ENCODE measurements at regions not wholly inside any gene's neighbourhood (a gene's known extent, or its start where the extent isn't known, plus 50 kb on each side); places are given as distances from the start of the nearest gene placed in this dataset.

DNA sequence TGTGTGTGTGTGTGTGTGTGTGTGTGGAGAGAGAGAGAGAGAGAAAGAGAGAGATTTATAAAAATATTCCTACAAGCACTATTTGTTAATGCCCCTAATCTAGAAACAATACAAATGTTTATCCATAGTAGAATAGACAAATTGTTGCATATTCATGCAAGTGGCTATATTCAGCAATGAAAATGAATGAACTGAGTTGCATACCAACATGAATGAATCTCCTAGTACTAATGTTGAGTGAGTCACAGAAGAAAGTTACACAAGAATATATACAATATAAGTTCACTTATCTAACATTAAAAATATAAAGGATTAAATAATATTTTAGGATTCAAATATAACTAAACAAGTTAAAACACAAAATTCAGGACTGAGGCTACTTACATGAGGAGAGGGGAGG lies 456.8 kb upstream of the AMOT start:
- no peaks in the 10 kb centered on the region for H3K9me3 ChIP-seq
- no peaks in the 10 kb centered on the region for H3K4me1 ChIP-seq
- no peak for ATAC-seq
- H3K27ac ChIP-seq: no peak overlapping the region
- TF ChIP-seq, protein P1, sequence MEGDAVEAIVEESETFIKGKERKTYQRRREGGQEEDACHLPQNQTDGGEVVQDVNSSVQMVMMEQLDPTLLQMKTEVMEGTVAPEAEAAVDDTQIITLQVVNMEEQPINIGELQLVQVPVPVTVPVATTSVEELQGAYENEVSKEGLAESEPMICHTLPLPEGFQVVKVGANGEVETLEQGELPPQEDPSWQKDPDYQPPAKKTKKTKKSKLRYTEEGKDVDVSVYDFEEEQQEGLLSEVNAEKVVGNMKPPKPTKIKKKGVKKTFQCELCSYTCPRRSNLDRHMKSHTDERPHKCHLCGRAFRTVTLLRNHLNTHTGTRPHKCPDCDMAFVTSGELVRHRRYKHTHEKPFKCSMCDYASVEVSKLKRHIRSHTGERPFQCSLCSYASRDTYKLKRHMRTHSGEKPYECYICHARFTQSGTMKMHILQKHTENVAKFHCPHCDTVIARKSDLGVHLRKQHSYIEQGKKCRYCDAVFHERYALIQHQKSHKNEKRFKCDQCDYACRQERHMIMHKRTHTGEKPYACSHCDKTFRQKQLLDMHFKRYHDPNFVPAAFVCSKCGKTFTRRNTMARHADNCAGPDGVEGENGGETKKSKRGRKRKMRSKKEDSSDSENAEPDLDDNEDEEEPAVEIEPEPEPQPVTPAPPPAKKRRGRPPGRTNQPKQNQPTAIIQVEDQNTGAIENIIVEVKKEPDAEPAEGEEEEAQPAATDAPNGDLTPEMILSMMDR (IDR thresholded peaks at IDR 0.05): no peak
- TF ChIP-seq POLR2A (IDR thresholded peaks at IDR 0.05): no peak
- H3K4me3 ChIP-seq: no peak overlapping the region
- no peaks in the 10 kb centered on the region for H3K36me3 ChIP-seq (replicated peaks in 1 of 2; ENCODE audit: insufficient read depth in 1 of 2, low read depth in 2 of 2)
- intact Hi-C loops (cut with DNase I): no loop called here
- no peak for DNase-seq
- no peaks in the 10 kb centered on the region for H3K27me3 ChIP-seq

DNA sequence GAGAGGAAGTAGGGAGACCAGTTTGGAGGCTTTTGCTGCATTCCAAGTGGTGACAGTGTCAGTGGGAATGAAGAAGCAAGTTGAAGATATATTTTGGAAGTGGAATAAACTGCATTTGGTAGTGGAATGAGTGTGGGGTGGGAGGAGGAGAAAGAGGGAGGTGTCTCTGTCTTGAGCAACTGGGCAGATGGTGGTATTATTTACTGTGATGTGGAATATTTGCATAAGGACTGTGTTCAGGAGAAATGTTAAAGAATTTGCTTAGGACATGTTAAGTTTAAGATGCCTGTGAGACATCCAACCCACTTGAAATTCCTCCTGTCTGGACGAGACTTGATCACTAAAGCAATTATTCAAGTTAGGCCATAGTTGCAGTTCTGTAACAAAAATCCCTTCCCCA lies 448.9 kb upstream of the AMOT start:
- WGBS, 2 donors: 15 to 27% methylated on average over 1 of the region's 1 CpG

DNA sequence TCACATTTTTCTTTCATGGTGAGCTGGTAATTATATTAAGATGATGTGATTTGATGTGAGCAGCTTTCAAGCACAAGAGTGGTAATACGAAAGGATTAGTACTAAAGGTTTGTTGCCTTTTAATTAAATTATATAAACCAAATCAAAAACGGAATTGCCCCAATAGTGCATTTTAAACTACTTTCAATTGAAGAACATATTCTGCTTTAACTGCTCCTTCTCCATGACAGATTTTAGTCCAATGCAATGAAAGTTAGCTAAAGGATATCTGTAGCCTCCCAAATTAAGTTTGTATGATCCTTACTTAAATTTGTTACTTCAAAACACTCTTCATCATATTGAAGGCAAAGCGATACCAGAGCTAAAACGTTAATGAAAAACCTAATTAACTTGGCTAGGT lies 447.1 kb upstream of the AMOT start:
- Histone ChIP-seq H3K4me3 (no peak overlapping the region), H3K27me3 (no peaks in the 10 kb centered on the region), H3K4me1 (no peaks in the 10 kb centered on the region), H3K9me3 (no peaks in the 10 kb centered on the region), H3K36me3 (replicated peaks in 1 of 2; ENCODE audit: insufficient read depth in 1 of 2, low read depth in 2 of 2) (no peaks in the 10 kb centered on the region), H3K27ac (no peak overlapping the region)
- WGBS, 2 donors: 63 to 78% methylated on average over 4 of the region's 4 CpGs
- no peak for ATAC-seq
- DNase-seq: no peak
- no peak for TF ChIP-seq POLR2A (IDR thresholded peaks at IDR 0.05)
- TF ChIP-seq, protein P1 (IDR thresholded peaks at IDR 0.05): no peak
- intact Hi-C loops (cut with DNase I): no loop called here

More for the DNA sequence above, 448.9 kb upstream of the AMOT start:
- Histone ChIP-seq H3K9me3 (no peaks in the 10 kb centered on the region), H3K4me1 (no peaks in the 10 kb centered on the region), H3K27ac (no peak overlapping the region), H3K36me3 (replicated peaks in 1 of 2; ENCODE audit: insufficient read depth in 1 of 2, low read depth in 2 of 2) (no peaks in the 10 kb centered on the region), H3K27me3 (no peaks in the 10 kb centered on the region), H3K4me3 (no peak overlapping the region)
- TF ChIP-seq, protein P1 (IDR thresholded peaks at IDR 0.05): no peak
- no peak for TF ChIP-seq POLR2A (IDR thresholded peaks at IDR 0.05)
- ATAC-seq (no peak), DNase-seq (no peak)
- intact Hi-C loops (cut with DNase I): no loop called here

DNA sequence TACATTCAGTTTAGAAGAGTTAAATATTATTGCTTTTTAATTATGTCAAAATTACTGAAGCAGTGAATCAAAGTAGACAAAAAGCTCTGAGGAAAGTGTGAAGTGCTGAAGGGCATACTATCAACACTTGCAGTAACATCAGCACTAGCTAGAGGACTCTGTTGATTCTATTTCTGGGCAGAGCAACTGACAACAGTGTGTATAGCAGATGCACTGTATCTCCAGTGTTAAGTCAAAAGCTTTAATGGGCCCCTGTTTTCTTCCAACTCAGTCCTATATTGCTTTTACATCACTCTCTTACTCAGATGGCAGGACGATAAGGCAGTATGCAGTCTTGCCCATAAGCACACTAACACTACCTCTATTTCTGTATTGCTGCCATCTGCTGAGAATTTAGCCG lies 435.2 kb upstream of the AMOT start:
- DNase-seq (no peak), ATAC-seq (no peak)
- WGBS, 2 donors: 74 to 80% methylated on average over 1 to 2 of the region's 2 CpGs
- Histone ChIP-seq H3K36me3 (replicated peaks in 1 of 2; ENCODE audit: insufficient read depth in 1 of 2, low read depth in 2 of 2) (no peaks in the 10 kb centered on the region), H3K27ac (no peak overlapping the region), H3K4me3 (no peak overlapping the region), H3K27me3 (no peaks in the 10 kb centered on the region), H3K4me1 (no peaks in the 10 kb centered on the region), H3K9me3 (no peaks in the 10 kb centered on the region)
- intact Hi-C loops (cut with DNase I): no loop called here
- TF ChIP-seq POLR2A (IDR thresholded peaks at IDR 0.05): no peak
- TF ChIP-seq, protein P1 (IDR thresholded peaks at IDR 0.05): no peak

DNA sequence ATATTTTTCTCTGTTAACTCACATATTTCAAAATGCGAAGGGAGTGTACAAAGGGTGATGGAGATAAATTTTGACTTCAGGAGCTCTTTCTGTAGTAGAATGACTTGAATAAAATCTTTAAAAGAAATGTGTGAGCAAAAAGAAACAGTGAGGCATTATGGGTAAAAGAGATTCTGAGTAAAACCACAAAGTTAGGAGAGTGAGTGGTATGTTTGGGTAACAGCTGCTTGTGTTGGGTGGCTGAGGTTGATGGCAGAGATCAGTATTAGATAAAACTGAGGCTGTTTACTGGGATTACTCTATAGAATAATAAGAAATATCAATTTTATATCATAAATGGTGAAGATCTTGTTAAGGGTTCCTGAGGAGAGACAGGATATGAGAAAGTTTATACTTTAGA lies 434.2 kb upstream of the AMOT start:
- H3K4me3 ChIP-seq: no peak overlapping the region
- DNase-seq: no peak
- TF ChIP-seq, protein P1 (IDR thresholded peaks at IDR 0.05): no peak
- TF ChIP-seq POLR2A (IDR thresholded peaks at IDR 0.05): no peak
- no peaks in the 10 kb centered on the region for H3K9me3 ChIP-seq
- intact Hi-C loops (cut with DNase I): no loop called here
- H3K27me3 ChIP-seq: no peaks in the 10 kb centered on the region
- H3K36me3 ChIP-seq (replicated peaks in 1 of 2; ENCODE audit: insufficient read depth in 1 of 2, low read depth in 2 of 2): no peaks in the 10 kb centered on the region
- ATAC-seq: no peak
- H3K4me1 ChIP-seq: no peaks in the 10 kb centered on the region
- WGBS, 2 donors: 33 to 73% methylated on average over 1 of the region's 1 CpG
- no peak overlapping the region for H3K27ac ChIP-seq
